GM19397 (cell line): ENCODE measurements at regions not wholly inside any gene's neighbourhood (a gene's known extent, or its start where the extent isn't known, plus 50 kb on each side); places are given as distances from the start of the nearest gene placed in this dataset.

Experiments
- ATAC-seq: cut with Tn5 transposase; IDR thresholded peaks from one replicate; pipeline ENCODE4 v1.9.1; 2021; ENCODE audit warnings: mild to moderate bottlenecking, moderate library complexity; ENCODE audit not compliant: unreplicated experiment

DNA sequence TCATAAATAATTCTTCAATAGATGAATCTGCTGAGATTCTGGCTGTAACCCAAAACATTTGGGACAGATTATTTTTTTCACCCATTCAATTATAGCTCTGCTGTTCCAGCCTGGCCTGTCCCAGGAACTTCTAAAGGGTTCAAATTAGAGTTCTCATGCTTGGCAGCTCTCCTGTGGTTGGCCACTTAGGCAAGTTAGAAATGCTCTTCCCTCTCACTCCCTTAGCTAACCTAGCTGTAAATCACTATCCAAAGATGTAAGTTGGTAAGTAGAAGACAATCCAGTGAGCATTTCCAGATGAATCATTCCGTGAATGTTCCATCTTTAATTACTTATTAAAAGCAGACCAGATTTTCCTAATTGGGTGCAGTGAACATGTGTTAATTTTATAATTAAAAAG, 760.4 kb upstream of the TBX3 start:
- ATAC-seq: no peak

DNA sequence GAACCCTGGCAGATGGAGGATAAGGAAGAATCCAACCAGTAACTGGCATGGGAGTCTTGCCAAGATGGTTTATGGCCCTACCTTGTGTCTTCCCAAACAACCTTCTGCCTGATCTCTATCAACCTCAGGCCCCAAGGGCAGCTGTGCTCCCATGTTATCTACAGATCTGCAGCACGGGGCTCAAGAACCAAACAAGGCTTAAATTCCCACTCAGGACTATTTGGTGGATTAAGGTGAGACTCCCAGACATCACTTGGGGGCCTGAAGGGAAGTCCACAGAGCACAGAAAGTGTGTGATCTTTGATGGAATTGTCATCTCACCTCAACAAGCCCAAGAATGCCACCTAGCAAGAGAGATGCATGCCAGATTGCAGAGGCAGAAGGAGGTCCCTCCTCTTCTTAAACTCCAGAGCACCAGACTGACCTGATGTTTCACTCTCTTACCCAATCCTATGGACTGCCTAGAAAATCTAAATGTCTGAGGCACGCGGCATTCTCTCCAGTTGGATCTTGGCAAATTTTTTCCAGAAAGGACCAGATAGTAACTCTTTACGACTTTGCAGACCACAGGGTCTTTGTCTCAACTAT, 759.5 kb upstream of the TBX3 start:
- ATAC-seq: no peak

DNA sequence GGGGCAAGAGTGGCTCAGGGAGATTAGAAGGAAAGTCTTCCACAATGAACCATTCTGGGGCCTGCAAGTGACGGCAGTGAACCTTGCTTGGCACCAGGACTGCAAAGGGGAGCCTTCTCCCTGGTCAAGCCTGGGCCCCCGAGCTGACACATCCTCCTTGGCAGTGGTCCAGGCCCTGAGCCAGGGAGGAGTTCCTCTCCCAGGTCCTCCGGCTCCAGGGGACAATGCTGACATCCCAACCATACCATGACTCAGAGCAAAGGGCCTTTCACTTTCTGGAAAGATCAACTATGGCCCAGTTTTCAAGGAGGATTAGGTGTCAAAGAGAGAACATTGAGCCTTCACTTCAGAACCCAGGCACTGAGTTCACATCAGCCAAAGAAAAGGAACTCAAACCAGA, 756.5 kb upstream of the TBX3 start:
- ATAC-seq: no peak

DNA sequence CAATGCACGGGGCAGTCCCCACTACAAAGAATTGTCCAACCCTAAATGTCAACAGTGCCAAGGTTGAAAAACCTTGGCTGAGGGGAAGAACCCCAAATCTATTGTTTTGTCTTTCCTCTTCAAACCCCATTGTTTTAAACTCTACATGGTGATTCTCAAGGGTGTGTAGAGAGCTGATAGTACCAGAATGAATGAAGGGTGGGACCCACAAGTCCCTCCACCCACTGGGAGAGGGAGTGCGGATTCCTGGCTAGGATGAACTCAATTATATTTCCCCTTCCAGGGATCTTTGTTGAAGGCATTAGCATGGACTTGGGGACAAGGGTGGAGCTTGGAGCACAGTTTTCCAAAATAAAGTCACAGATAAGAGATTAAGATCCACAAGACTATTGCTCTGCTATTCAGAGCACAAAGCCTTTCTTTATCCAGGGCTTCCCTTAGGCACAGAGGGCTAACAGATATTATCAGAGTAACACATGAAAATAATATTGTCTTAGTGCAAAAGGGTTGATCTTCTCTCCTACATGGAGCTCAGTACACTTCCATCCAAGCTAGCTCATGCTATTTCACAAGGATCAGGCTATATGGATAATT, 755.1 kb upstream of the TBX3 start:
- ATAC-seq: no peak

DNA sequence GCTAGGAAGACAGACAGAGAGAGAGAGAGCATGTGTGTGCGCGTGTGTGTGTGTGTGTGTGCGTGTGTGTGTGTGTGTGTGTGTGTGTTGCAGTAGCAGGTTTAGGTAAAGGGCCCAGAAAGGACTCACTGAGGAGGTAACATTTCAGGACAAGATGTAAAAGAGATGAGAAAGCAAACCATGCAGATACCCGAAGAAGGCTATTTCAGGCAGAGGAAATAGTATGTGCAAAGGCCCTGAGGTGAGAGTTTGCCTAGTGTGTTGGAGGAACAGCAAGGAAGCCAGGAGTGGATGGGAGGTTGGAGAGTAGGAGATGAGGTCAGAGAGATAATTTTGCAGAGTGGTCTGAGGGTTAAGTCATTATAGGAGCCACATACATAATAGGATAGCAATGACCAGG, 754.3 kb upstream of the TBX3 start:
- ATAC-seq: no peak

DNA sequence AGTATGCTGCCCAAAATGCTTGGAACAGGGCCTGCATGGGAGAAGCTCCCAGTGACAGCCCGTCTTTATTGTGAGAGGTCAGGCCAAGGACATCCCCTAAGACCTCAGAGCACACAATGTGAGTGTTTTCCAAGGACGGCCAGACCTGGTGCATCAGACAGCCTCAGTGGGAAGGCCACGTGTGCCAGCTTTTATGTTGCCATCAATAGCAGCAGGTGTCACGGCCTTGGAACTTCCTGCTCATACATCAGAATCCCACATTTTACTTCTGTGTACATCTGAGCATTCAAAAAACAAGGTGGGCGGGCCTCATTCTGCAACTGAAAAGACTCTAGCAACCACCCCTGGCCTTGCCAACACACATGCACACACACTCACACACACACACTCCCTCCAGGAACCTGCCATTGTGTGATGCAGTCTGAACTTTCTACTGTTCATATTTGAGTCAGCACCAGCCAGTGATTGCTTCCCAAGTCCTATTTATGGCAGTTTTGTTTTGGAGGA, 753.1 kb upstream of the TBX3 start:
- no peak for ATAC-seq

DNA sequence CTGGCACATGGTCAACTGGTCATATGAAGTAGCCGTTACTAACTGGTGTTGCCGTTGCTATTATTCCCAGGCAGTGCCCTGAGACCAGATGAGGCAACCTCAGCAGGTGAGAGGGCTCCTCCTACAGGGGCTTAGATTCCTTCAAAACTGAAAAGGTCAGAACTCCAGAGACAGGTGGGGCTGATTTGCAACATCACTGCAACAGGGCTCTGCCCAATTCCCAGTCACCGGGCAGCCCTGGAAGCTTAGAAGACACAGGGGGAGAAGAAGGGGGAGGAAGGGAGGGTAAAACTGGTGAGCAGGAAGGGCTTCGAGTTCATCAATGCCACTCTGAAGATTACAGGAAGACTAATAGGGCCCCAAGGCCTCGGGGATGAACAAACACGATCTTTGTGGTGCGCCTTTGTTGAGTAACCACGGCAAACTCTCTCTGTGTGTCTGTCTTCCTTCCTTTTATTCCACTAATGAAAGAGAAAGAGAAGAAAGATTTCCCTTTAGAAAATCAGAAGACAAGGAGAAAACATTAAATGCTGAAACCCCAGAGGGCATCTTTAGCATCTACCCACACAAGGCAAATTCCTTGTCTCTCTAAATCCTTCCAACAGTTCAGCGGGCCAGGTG, 749.1 kb upstream of the TBX3 start:
- ATAC-seq: no peak

DNA sequence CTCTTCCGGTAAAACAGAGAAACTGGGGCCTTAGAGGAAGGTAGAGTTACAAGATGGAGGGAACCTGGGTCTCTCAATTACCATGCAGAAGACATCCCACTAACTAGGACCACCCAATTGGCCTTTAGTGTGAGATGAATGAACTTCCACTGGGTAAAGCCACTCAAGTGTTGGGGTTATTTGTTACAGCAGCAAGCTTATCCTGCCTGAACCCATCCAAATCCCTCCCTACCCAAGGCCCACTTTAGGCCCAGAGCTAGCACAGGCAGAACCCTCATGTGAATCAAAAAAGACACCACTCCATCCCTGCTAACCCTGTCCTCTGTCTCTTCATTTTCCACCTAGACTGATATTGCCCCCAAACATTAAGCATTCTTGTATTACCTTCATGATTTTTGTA, 746.7 kb upstream of the TBX3 start:
- no peak for ATAC-seq

DNA sequence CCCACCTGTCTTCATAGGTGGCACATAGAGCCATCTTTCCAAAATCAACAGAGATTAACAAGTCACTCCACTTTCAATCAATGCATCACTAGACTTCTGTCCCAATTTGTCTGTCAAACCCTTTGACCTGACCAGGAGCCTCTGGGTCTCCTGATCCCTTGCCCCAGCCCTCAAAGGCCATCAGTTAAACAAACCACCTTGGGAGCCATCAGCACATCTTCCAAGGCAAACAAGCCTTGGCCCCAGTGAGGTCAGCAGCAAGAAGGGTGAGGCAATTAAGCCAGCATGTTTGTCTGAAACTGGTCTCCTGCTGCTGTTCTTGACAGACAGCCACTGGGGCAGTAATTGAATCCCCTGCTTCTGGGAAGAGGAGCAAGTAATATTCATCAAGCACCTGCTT, 742.8 kb upstream of the TBX3 start:
- ATAC-seq: no peak

DNA sequence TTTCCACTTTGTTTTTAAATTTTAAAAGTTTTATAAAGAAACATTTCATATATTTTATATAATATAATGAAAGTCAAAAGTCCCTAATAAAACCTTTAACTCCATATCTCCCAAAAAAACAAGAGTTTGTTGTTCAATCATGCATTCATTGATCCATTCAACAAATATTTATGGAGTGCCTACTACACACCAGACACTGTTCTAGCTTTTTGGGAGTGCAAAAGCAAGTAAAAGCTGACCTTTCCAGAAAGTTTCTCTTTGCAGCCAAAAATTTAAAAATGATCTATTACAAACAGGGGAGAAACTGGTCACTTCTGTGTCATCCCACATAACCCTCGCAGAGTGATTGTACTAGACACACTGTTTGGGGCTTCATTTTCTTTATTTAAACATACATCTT, 740.0 kb upstream of the TBX3 start:
- no peak for ATAC-seq

DNA sequence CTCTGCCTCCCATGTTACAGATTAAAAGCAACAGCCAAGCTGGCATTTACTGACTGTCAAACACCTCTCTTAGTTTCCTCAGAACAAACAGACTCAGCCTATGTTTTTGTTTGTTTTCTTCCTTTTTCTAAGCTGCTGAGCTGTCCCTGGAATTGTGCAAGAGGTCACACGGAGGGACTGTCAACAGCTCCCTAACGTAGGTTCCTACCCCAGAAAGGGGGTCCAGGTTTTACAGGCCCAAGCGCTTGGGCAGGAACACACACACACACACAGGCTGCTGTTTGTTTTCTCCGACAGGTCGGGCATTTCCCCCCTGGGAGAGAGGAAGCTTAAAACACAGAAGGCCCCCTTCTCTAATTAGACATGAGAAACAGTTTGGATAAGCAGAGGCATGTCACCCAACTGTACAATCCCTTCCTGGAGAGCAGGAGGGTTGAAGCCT, 739.6 kb upstream of the TBX3 start:
- ATAC-seq: no peak

DNA sequence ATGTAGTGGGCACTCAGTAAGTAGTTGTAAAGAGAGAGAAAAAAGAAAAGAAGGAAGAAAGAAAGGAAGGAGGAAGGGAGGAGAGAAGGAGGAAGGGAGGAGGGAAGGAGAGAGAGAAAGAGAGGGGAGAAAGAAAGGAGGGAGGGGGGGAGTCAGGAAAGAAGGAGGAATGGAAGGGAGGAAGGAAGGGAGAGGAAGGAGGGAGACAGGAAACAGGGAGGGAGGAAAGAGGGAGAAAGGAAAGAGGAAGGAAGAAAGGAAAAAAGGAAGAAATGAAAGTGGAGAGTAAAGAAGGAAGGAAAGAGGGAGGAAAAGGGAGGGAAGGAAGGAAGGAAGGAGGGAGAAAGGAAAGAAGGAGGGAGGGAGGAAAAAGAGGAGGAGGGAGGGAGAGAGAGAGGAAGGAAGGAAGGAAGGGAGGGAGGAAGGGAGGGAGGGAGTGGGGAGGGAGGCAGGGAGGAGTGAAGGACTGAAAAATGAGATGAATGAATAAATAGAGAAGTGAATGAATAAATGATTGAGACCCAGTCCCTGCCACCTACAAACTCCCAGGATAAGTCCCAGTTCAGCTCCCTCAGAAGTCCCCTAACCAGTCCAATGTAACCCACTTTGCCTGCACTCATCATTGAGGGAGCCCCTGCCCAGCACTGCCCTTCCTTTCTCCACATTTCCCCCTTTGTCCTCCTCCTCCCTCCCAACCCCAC, 739.0 kb upstream of the TBX3 start:
- no peak for ATAC-seq

DNA sequence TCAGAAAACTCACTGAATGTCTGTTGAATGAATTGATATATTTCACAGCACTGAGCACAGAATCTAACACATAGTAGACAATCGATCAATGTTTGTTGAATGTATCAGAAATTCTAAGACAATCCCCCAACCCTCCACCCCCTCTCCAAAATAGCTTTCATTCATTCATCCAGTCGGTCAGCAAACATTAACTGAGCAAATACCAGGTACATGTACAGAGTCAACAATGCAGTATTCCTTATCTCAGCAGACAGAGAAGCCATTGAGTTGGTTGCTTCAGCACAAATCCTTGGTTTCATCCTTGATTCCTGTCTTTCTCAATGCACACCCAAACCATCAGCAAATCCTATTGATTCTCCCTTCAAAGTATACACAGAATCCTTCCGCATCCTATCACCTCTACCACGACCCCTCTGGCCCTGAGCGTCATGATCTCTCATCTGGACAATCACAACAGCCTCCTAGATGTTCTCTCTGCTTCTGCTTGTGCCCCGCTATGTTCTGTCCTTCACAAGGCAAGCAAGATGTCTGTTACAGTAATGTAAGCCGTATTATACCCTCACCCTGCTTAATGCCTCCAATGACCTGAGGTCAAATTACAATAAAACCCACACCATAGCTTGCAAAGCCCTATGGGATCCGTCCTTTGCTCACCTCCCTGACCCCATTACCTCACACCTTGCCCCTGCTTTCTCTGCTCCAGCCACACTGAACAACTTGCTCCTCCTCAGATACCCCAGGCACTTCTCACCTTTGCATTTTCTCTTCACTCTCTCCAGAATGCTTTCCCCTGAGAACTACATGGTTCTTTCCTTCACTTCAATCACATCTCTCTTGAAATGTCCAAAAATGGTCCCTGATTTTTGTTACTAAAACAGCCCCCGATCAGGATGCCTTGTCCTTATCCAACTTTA, 738.1 kb upstream of the TBX3 start:
- no peak for ATAC-seq

DNA sequence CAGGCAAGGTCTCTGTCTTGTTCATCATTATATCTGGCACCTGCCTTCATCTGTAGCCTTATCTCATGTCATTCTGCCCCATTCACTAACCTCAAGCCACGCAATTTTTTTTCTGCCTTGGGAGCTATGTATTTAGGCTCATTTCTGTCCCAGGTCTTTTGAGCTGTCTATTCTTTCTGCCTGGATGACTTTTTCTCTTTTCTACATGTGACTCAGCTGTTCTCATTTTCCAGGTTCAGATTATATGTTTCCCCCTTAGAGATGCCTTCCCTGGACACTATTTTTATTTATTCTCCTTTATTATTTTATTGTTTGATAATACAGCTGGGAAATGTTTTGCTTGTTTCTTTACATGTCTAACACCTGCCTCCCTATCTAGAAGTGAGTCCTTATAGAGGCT, 737.4 kb upstream of the TBX3 start:
- ATAC-seq: no peak

DNA sequence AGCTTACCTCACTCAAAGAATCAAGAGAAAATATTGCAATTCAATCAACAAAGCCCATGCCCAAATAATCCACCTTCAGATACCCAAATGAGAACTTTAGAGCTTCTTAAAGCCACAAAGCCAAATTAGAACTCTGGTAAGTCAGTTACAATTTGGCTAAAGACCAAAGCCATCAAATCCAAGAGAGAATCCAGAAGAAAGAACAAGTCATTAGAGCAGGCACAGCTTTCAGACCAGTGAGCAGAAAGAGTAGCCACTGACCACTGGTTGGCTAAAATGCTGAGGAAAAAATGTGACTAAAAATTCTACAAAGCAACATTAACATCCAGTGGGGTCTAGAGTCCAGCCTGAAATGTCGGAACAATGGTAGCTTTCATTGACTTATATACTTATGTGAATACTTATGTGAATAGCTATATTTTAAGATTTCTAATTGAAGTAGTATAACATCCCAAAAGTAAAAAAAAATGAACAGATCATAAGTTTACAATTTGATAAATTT, 735.2 kb upstream of the TBX3 start:
- no peak for ATAC-seq

DNA sequence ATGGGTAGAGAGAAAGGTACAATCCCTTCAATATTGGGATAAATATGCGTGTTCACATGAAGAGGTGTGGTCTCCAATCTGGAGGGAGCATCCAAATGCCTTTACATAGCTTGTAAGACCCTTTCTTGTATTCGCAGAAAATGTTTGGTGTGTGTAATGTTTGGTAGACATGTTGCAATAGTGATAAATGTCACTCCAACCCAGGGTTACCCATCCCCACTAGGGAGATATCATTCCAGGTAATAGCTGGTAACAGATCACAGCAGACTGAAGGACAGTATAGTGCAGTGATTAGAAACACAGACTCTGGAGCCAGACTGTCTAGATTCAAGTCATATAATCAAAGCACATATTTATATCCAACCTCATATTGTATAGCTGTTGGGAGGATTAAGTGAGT, 733.6 kb upstream of the TBX3 start:
- ATAC-seq: no peak

DNA sequence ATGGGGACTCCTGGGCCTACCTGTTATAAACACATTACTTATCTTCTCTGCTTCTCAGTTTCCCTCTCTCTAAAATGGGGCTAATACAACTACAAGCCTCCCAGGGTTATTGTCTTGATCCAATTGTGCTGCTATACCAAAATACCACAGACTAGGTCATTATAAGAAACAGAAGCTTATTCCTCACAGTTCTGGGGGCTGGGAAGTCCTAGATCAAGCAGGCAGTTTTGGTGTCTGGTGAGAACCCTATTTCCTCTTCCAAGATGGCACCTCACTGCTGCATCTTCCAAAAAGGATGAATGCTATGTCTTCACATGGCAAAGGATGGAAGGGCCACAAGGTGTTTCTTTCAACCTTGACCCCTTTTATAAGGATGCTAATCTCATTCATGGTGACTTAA, 732.9 kb upstream of the TBX3 start:
- no peak for ATAC-seq

DNA sequence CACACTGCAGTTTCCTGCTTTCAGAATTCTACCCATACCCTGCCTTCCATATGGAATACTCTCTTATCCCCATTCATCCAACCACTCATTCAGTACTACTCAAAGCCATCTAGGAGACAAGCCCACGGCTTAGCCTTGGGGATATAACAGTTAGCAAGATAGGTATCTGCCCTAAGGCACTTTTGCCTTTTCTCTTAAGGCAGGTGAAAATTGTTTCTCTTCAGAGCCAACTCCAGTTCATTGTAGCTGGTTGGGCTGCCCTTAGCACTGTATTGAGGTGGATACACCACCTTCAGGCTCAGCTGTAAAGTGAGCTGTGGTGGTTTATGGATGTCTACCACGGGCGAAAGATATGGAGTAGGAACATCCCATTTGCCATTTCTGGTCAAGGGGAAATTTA, 729.7 kb upstream of the TBX3 start:
- no peak for ATAC-seq

DNA sequence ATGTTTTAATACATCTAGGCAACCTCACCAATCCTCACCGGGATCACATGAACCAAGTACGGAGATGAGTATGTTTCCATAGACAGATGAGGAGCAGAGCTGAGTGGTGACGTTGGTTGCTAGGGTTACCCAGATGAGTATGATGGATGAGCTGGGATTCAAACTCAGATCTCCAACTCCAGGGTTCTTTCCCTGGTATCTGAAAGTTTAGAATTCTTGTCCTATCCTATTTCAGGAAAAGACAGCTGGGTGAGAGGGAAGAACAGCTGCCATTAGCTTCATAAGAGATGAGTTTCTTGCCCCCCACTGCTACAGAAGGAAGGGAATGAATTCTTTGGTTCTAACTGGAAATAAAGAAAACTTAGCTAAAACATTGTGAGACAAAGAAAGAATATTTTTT, 728.9 kb upstream of the TBX3 start:
- no peak for ATAC-seq

DNA sequence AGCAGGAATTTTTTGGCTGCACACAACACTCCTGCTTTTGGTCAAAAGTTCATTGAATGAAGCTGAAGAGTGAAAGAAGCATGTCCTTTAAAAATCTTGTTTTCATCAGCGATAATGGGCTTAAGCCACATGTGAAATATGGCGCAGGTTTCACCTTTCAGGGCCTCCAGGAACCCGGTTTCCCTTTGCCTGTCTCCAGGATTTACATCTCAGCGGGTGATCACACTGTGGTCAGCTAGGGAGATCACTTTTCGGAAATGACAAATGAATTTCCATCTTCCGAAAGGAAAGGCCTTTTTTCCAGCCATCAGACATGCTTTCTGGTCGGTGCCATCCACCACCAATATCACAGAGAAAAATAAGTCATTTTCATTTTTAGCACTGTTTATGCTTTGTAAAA, 727.1 kb upstream of the TBX3 start:
- no peak for ATAC-seq

DNA sequence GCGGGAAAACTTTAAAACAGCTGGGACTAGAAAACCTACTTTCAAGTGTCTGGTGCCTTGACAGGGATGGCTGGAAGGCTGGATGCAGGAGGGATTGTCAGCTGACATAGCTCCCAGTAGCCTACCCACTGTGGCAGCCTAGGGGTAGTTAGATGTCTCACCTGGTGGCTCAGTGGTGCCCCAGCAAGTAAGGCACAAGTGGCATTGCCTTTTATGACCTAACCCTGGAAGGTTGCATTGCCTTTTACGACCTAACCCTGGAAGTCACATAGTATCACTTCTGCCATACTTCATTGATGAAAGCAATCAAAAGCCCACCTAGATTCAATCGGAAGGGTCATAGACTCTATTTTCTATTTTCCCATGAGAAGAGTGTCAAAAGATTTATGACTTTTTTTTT, 724.7 kb upstream of the TBX3 start:
- ATAC-seq: no peak
